ENCODE measurements at regions not wholly inside any gene's neighbourhood (a gene's known extent, or its start where the extent isn't known, plus 50 kb on each side); places are given as distances from the start of the nearest gene placed in this dataset.
"Not testable (repeated sequence)": the region's sequence is repeated elsewhere in the genome, so short reads cannot be mapped to it uniquely, and the experiment has no call there.

GRCh38 chr9:64778667-64779066 is 506.3 kb downstream of the FOXD4L5 start:
- TF ChIP-seq, protein P1, sequence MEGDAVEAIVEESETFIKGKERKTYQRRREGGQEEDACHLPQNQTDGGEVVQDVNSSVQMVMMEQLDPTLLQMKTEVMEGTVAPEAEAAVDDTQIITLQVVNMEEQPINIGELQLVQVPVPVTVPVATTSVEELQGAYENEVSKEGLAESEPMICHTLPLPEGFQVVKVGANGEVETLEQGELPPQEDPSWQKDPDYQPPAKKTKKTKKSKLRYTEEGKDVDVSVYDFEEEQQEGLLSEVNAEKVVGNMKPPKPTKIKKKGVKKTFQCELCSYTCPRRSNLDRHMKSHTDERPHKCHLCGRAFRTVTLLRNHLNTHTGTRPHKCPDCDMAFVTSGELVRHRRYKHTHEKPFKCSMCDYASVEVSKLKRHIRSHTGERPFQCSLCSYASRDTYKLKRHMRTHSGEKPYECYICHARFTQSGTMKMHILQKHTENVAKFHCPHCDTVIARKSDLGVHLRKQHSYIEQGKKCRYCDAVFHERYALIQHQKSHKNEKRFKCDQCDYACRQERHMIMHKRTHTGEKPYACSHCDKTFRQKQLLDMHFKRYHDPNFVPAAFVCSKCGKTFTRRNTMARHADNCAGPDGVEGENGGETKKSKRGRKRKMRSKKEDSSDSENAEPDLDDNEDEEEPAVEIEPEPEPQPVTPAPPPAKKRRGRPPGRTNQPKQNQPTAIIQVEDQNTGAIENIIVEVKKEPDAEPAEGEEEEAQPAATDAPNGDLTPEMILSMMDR (IDR thresholded peaks at IDR 0.05; ENCODE audit: poor library complexity), result not testable (repeated sequence)
- TF ChIP-seq EZH2 (IDR thresholded peaks at IDR 0.05; ENCODE audit: borderline replicate concordance); EZH2phosphoT487 (IDR thresholded peaks at IDR 0.05; ENCODE audit: low read depth, severe bottlenecking, unreplicated experiment): not testable (repeated sequence)
